ENCODE measurements at regions not wholly inside any gene's neighbourhood (a gene's known extent, or its start where the extent isn't known, plus 50 kb on each side); places are given as distances from the start of the nearest gene placed in this dataset.

GRCh38 chr12:77151030-77151429 is 85.7 kb upstream of the E2F7 start:
- H2AK5ac ChIP-seq (ENCODE audit: insufficient read length, low read length), result no peak overlapping the region
- H3K9ac ChIP-seq (ENCODE audit: extremely low read depth, insufficient read length, low read length), result no peak overlapping the region
- no peak overlapping the region for H3K4me3 Mint-ChIP-seq
- no peak overlapping the region for H3K4me2 ChIP-seq (ENCODE audit: insufficient read depth, insufficient read length, low read length)
- H3K56ac ChIP-seq (ENCODE audit: insufficient read length, low read depth, low read length), result no peak overlapping the region
- H3K27me3 ChIP-seq (ENCODE audit: insufficient read depth, low read length), result no peaks in the 10 kb centered on the region
- H3K79me2 ChIP-seq (ENCODE audit: insufficient read depth, low read length), result no peaks in the 10 kb centered on the region
- peaks cover 6 to 7% of the 10 kb centered on the region in 2 experiments for H3K4me1 Mint-ChIP-seq
- H3K27me3 Mint-ChIP-seq (ENCODE audit: low read depth), result no peaks in the 10 kb centered on the region
- H3K4me1 ChIP-seq (ENCODE audit: insufficient read depth, low read length), result no peaks in the 10 kb centered on the region
- WGBS (ENCODE audit: extremely low coverage, insufficient read length, low lambda C conversion rate), result no CpG with 5 or more reads among the region's 4 CpGs
- no peak overlapping the region for H3K27ac Mint-ChIP-seq
- no peaks in the 10 kb centered on the region for H4K20me1 ChIP-seq (ENCODE audit: control insufficient read depth, insufficient read depth, insufficient read length)
- DNase-seq, result no peak
- no peak for TF ChIP-seq CTCF (conservative IDR thresholded peaks at IDR 0.05)
- no peak overlapping the region for H3K23ac ChIP-seq (ENCODE audit: insufficient read length, low read depth, low read length)
- H3K9me3 Mint-ChIP-seq, result peaks cover 0 to 6% of the 10 kb centered on the region in 2 experiments; a peak in 1 of 5 replicates
- H4K91ac ChIP-seq (ENCODE audit: insufficient read length, low read depth, low read length), result no peak overlapping the region
- no peaks in the 10 kb centered on the region for H3K9me3 ChIP-seq (ENCODE audit: control insufficient read depth, low read depth, low read length)
- H3K27ac ChIP-seq (ENCODE audit: insufficient read length, low read depth, low read length), result no peak overlapping the region
- H4K8ac ChIP-seq (replicated peaks; ENCODE audit: insufficient read length, low read depth, low read length), result no peak overlapping the region
- H3T11ph ChIP-seq (ENCODE audit: low read length), result no peak overlapping the region
- H2BK120ac ChIP-seq (ENCODE audit: low read depth, low read length, poor library complexity, severe bottlenecking), result no peak overlapping the region
- no peaks in the 10 kb centered on the region for H3K79me1 ChIP-seq (ENCODE audit: insufficient read depth, low read depth, low read length, poor library complexity, severe bottlenecking)
- H3K36me3 Mint-ChIP-seq (ENCODE audit: insufficient read depth in 1 of 3, low read depth in 3 of 3), result peaks cover 0 to 7% (median 0%) of the 10 kb centered on the region in 3 experiments; a peak in 2 of 7 replicates
- no peak overlapping the region for H2BK20ac ChIP-seq (ENCODE audit: low read depth, low read length, poor library complexity, severe bottlenecking)
- H3K18ac ChIP-seq (ENCODE audit: insufficient read length, low read depth, low read length), result no peak overlapping the region
- H3K14ac ChIP-seq (ENCODE audit: insufficient read depth, low read length), result no peak overlapping the region
- H3K23me2 ChIP-seq (ENCODE audit: insufficient read length, low read depth, low read length, poor library complexity, severe bottlenecking), result no peaks in the 10 kb centered on the region
- H2BK5ac ChIP-seq (ENCODE audit: insufficient read length, low read length), result no peak overlapping the region
- H3K4ac ChIP-seq (ENCODE audit: low read depth, low read length), result no peak overlapping the region
- H2BK12ac ChIP-seq (ENCODE audit: insufficient read length, low read depth, low read length), result no peak overlapping the region
- H2AFZ ChIP-seq (ENCODE audit: low read length), result no peak overlapping the region
- no peak overlapping the region for H4K5ac ChIP-seq (ENCODE audit: insufficient read length, low read depth, low read length)
- H2BK15ac ChIP-seq (ENCODE audit: low read depth, low read length), result no peak overlapping the region
